ENCODE measurements at regions not wholly inside any gene's neighbourhood (a gene's known extent, or its start where the extent isn't known, plus 50 kb on each side); places are given as distances from the start of the nearest gene placed in this dataset.

GRCh38 chr13:88729605-88730004 lies 1058.4 kb downstream of the SLITRK5 start:
- Histone ChIP-seq H3K4me2 (ENCODE audit: low read length) (no peak overlapping the region), H3K9ac (ENCODE audit: low read length) (no peak overlapping the region), H3K9me3 (ENCODE audit: low read length) (no peaks in the 10 kb centered on the region), H3K36me3 (ENCODE audit: low read depth, low read length) (no peaks in the 10 kb centered on the region), H3K4me3 (ENCODE audit: low read length) (no peak overlapping the region), H3K79me2 (ENCODE audit: low read length) (no peaks in the 10 kb centered on the region), H3K4me1 (ENCODE audit: insufficient read depth, low read length) (no peaks in the 10 kb centered on the region), H3K27ac (ENCODE audit: low read length) (no peak overlapping the region), H3F3A (ENCODE audit: low read length, unreplicated experiment) (no peaks in the 10 kb centered on the region), H2AFZ (ENCODE audit: low read length) (no peak overlapping the region), H3K9me2 (replicated peaks; ENCODE audit: low read length) (no peaks in the 10 kb centered on the region), H3K27me3 (ENCODE audit: low read length) (no peaks in the 10 kb centered on the region), H4K20me1 (ENCODE audit: low read length) (no peaks in the 10 kb centered on the region)
- POLR2A ChIA-PET (ENCODE audit: unreplicated experiment), result no interaction called here
- TF ChIP-seq EZH2 (IDR thresholded peaks at IDR 0.05; ENCODE audit: low read length, unreplicated experiment) (no peak), EZH2phosphoT487 (IDR thresholded peaks at IDR 0.05; ENCODE audit: borderline replicate concordance, low read length) (no peak)
- TF ChIP-seq, protein P1, sequence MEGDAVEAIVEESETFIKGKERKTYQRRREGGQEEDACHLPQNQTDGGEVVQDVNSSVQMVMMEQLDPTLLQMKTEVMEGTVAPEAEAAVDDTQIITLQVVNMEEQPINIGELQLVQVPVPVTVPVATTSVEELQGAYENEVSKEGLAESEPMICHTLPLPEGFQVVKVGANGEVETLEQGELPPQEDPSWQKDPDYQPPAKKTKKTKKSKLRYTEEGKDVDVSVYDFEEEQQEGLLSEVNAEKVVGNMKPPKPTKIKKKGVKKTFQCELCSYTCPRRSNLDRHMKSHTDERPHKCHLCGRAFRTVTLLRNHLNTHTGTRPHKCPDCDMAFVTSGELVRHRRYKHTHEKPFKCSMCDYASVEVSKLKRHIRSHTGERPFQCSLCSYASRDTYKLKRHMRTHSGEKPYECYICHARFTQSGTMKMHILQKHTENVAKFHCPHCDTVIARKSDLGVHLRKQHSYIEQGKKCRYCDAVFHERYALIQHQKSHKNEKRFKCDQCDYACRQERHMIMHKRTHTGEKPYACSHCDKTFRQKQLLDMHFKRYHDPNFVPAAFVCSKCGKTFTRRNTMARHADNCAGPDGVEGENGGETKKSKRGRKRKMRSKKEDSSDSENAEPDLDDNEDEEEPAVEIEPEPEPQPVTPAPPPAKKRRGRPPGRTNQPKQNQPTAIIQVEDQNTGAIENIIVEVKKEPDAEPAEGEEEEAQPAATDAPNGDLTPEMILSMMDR (conservative IDR thresholded peaks at IDR 0.05; ENCODE audit: low read depth, low read length), result no peak
- no TSS peak for BruUV-seq (replicated peaks)
- DNase-seq (no peak), ATAC-seq (peak; percentile 48; the same call in 1 of the 2 replicates)
- CTCF ChIA-PET, result no interaction called here
- intact Hi-C loops (cut with micrococcal nuclease), result no loop called here

GRCh38 chr13:88736026-88736425 lies 1064.9 kb downstream of the SLITRK5 start:
- H3K27ac ChIP-seq (ENCODE audit: low read length), result peak overlapping the region; percentile 22
- H2AFZ ChIP-seq (ENCODE audit: low read length), result 0 out of 2 replicates have a peak overlapping the region, but pooled peaks have one; percentile 26
- intact Hi-C loops (cut with micrococcal nuclease), result no loop called here
- CTCF ChIA-PET, result no interaction called here
- H3K9me2 ChIP-seq (replicated peaks; ENCODE audit: low read length), result no peaks in the 10 kb centered on the region
- ATAC-seq (peak; percentile 94), DNase-seq (peak; percentile 36)
- POLR2A ChIA-PET (ENCODE audit: unreplicated experiment), result no interaction called here
- BruUV-seq (replicated peaks), result no TSS peak
- no peak overlapping the region for H3K9ac ChIP-seq (ENCODE audit: low read length)
- H3K27me3 ChIP-seq (ENCODE audit: low read length), result no peaks in the 10 kb centered on the region
- no peaks in the 10 kb centered on the region for H3F3A ChIP-seq (ENCODE audit: low read length, unreplicated experiment)
- H3K4me3 ChIP-seq (ENCODE audit: low read length), result no peak overlapping the region
- no peaks in the 10 kb centered on the region for H3K36me3 ChIP-seq (ENCODE audit: low read depth, low read length)
- no peaks in the 10 kb centered on the region for H3K9me3 ChIP-seq (ENCODE audit: low read length)
- peak overlapping the region; percentile 29 for H3K4me2 ChIP-seq (ENCODE audit: low read length)
- H3K79me2 ChIP-seq (ENCODE audit: low read length), result no peaks in the 10 kb centered on the region
- H3K4me1 ChIP-seq (ENCODE audit: insufficient read depth, low read length), result peaks cover 10% of the 10 kb centered on the region
- TF ChIP-seq EZH2phosphoT487 (IDR thresholded peaks at IDR 0.05; ENCODE audit: borderline replicate concordance, low read length), result no peak
- TF ChIP-seq EZH2 (IDR thresholded peaks at IDR 0.05; ENCODE audit: low read length, unreplicated experiment), result no peak
- TF ChIP-seq, protein P1 (conservative IDR thresholded peaks at IDR 0.05; ENCODE audit: low read depth, low read length), result no peak
- H4K20me1 ChIP-seq (ENCODE audit: low read length), result no peaks in the 10 kb centered on the region

GRCh38 chr13:88739195-88739594 lies 1068.0 kb downstream of the SLITRK5 start:
- no TSS peak for BruUV-seq (replicated peaks)
- H3K4me2 ChIP-seq (ENCODE audit: low read length), result no peak overlapping the region
- H3K27ac ChIP-seq (ENCODE audit: low read length), result no peak overlapping the region
- DNase-seq, result no peak
- H3K9ac ChIP-seq (ENCODE audit: low read length), result no peak overlapping the region
- H3F3A ChIP-seq (ENCODE audit: low read length, unreplicated experiment), result no peaks in the 10 kb centered on the region
- no peak for ATAC-seq
- peaks cover 10% of the 10 kb centered on the region for H3K4me1 ChIP-seq (ENCODE audit: insufficient read depth, low read length)
- no peaks in the 10 kb centered on the region for H3K79me2 ChIP-seq (ENCODE audit: low read length)
- CTCF ChIA-PET, result no interaction called here
- no peaks in the 10 kb centered on the region for H3K9me3 ChIP-seq (ENCODE audit: low read length)
- H3K27me3 ChIP-seq (ENCODE audit: low read length), result no peaks in the 10 kb centered on the region
- intact Hi-C loops (cut with micrococcal nuclease), result no loop called here
- H3K4me3 ChIP-seq (ENCODE audit: low read length), result no peak overlapping the region
- TF ChIP-seq EZH2phosphoT487 (IDR thresholded peaks at IDR 0.05; ENCODE audit: borderline replicate concordance, low read length) (no peak), EZH2 (IDR thresholded peaks at IDR 0.05; ENCODE audit: low read length, unreplicated experiment) (no peak)
- TF ChIP-seq, protein P1 (conservative IDR thresholded peaks at IDR 0.05; ENCODE audit: low read depth, low read length), result no peak
- H3K36me3 ChIP-seq (ENCODE audit: low read depth, low read length), result no peaks in the 10 kb centered on the region
- H2AFZ ChIP-seq (ENCODE audit: low read length), result no peak overlapping the region
- no peaks in the 10 kb centered on the region for H4K20me1 ChIP-seq (ENCODE audit: low read length)
- POLR2A ChIA-PET (ENCODE audit: unreplicated experiment), result no interaction called here
- no peaks in the 10 kb centered on the region for H3K9me2 ChIP-seq (replicated peaks; ENCODE audit: low read length)
